ENCODE measurements at regions not wholly inside any gene's neighbourhood (a gene's known extent, or its start where the extent isn't known, plus 50 kb on each side); places are given as distances from the start of the nearest gene placed in this dataset.

- TF ChIP-seq CREB1 (IDR thresholded peaks at IDR 0.05) (no peak), CREB1 (CRISPR knock-in tag; IDR thresholded peaks at IDR 0.05) (no peak), RNF2 (conservative IDR thresholded peaks at IDR 0.05; ENCODE audit: low read depth) (no peak), ZKSCAN1 (IDR thresholded peaks at IDR 0.05; ENCODE audit: low read length) (no peak), CTCF (CRISPR knock-in tag; IDR thresholded peaks at IDR 0.05) (no peak), AGO2 (optimal IDR thresholded peaks at IDR 0.05; ENCODE audit: low read depth, low read length) (no peak), CEBPB (IDR thresholded peaks at IDR 0.05; ENCODE audit: borderline replicate concordance, low read depth, low read length) (no peak), ZZZ3 (CRISPR knock-in tag; IDR thresholded peaks at IDR 0.05; ENCODE audit: borderline replicate concordance) (no peak), CREB3 (CRISPR knock-in tag; IDR thresholded peaks at IDR 0.05) (no peak), YY1 (IDR thresholded peaks at IDR 0.05; ENCODE audit: insufficient read depth, insufficient replicate concordance, low read depth, low read length) (no peak), EZH2 (conservative IDR thresholded peaks at IDR 0.05; ENCODE audit: low read depth, low read length) (no peak)
These were observed 162.0 kb downstream of the TRAM1L1 start for GRCh38 chr4:116923389-116923788.

All from HepG2 (cell line).